ENCODE measurements at regions not wholly inside any gene's neighbourhood (a gene's known extent, or its start where the extent isn't known, plus 50 kb on each side); places are given as distances from the start of the nearest gene placed in this dataset.
A peak's percentile ranks its signal among the peaks of the same experiment; 100 is the strongest.

DNA sequence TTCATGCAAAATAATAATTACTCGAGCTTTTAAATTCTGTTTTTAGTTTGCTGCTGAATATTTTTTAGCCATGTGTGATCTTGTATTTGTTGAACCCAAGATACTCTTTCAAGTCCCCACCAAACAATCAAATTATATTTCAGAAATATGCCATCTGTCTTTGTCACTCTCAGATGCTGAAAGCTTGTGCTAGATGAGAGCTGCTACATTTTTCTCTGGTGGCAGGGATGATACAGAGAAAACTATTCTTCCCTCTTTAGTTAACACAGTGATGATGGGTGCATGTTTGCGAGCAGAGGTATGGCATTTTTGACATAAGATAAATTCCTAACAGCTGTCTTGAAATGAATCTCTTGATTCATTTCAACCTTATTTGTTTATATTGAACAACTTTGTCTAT is 100.6 kb upstream of the NPHP3 start:
- no peak for DNase-seq (ENCODE audit: low read depth)

GRCh38 chr3:132822266-132822665 is 100.1 kb upstream of the NPHP3 start:
- no peak for DNase-seq (ENCODE audit: low read depth)

- no peak for DNase-seq (ENCODE audit: low read depth)
Observed at GRCh38 chr3:132821314-132821713, 99.1 kb upstream of the NPHP3 start.

- DNase-seq (ENCODE audit: low read depth), result no peak
Observed at GRCh38 chr3:132818251-132818650, 96.0 kb upstream of the NPHP3 start.

- no peak for DNase-seq (ENCODE audit: low read depth)
Observed at GRCh38 chr3:132817646-132818177, 95.5 kb upstream of the NPHP3 start.

GRCh38 chr3:132805071-132805470 is 82.9 kb upstream of the NPHP3 start:
- no peak for DNase-seq (ENCODE audit: low read depth)

GRCh38 chr3:132804498-132804897 is 82.3 kb upstream of the NPHP3 start:
- DNase-seq (ENCODE audit: low read depth), result no peak

DNA sequence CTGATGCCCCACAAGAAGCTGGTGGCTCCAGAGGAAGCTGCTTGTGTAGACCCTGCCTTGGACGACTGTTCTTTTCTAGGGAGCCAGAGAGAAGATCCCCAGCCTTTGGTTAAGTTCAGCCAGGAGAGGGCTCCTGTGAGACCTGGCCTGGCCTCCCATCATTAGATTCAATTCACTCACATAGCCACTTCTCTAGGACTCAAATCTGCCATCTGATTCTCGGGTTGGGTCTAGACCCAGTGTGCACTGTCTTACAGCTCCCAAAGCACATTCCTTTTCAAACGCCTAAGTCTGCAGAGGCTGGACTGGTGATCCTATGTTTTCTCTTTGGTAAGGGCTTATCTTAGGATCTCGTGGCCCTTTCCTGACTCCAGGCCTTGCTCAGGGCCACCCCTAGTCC is 81.7 kb upstream of the NPHP3 start:
- no peak for DNase-seq (ENCODE audit: low read depth)

DNA sequence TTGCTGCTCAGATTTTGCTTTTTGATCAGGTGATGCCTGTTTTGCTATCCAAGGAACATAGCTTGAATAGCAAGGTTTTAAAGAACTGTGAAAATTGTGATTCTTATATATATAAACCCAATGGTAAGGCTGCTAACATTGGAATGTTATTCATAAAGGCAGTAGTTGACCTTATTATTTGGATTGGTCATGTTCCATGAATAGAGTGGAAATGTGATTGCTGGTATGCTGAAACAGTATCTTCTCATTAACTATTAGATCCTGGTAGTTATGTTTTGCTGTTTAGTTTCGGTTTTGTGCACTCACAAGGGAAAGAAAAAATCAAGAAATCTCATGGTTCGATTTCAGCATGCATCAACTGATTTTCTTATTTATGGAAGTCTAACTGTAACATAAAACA is 78.7 kb upstream of the NPHP3 start:
- DNase-seq (ENCODE audit: low read depth), result no peak

GRCh38 chr3:132790806-132791205 is 68.6 kb upstream of the NPHP3 start:
- DNase-seq (ENCODE audit: low read depth), result no peak

- DNase-seq (ENCODE audit: low read depth), result no peak
Observed at GRCh38 chr3:132789959-132790358, 67.8 kb upstream of the NPHP3 start.

DNA sequence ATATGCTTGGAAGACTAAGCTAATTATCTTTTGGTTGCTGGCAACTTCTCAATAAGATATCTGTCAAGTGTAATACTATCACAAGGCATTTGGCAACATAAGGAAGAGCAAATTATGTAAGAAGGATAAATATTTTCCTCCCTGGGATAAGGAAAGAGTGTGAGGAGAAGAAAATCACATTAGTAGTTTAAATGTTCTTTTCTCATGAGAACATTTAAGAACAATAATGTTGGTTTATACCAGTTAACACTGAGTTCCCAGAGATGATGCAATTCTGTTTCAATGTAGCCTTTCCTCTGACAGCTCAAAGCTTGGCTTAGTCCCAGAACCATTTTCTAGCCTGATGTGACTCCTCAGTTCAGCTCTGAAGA is 66.1 kb upstream of the NPHP3 start:
- DNase-seq (ENCODE audit: low read depth), result no peak

- DNase-seq (ENCODE audit: low read depth), result no peak
Observed at GRCh38 chr3:132787616-132788300, 65.5 kb upstream of the NPHP3 start.

DNA sequence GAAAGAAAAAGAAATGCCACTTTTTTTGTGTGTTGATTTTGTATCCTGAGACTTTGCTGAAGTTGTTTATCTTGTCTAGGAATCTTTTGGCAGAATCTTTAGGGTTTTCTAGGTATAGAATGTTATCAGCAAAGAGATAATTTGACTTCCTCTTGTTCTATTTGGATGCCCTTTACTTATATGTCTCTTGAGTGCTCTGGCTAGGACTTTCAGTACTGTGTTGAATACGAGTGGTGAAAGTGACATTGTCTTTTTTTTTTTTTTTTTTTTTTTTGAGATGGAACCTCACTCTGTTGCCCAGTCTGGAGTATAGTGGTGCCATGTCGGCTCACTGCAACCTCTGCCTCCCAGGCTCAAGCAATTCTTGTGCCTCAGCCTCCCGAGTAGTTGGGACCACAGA is 64.7 kb upstream of the NPHP3 start:
- no peak for DNase-seq (ENCODE audit: low read depth)

DNA sequence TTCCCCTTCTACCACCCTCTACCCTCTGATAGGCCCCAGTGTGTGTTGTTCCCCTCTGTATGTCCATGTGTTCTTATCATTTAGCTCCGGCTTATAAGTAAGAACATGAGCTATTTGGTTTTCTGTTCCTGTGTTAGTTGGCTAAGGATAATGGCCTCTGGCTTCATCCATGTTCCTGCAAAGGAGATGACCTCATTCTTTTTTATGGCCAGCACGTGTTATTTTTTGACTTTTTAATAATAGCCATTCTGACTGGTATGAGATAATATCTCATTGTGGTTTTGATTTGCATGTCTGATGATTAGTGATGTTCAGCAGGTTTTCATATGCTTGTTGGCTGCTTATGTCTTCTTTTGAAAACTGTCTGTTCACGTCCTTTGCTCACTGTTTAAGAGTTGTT is 63.1 kb upstream of the NPHP3 start:
- DNase-seq (ENCODE audit: low read depth), result no peak

DNA sequence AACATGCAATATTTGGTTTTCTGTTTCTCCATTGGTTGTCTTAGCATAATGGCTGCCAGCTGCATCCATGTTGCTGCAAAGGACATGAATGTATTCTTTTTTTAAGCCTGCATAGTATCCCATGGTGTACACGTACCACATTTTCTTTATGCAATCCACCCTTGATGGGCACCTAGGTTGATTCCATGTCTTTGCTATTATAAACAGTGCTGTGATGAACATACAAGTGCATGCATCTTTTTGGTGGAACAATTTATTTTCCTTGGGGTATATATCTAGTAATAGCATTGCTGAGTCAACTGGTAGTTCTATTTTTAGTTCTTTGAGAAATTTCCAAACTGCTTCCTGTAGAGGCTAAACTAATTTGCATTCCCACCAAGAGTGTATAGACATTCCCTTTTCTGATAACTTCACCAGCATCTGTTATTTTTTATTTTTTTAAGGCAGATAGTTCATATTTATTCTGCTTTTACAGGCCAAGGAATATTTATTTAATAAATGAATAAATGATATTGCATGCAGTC is 62.4 kb upstream of the NPHP3 start:
- DNase-seq (ENCODE audit: low read depth), result no peak

DNA sequence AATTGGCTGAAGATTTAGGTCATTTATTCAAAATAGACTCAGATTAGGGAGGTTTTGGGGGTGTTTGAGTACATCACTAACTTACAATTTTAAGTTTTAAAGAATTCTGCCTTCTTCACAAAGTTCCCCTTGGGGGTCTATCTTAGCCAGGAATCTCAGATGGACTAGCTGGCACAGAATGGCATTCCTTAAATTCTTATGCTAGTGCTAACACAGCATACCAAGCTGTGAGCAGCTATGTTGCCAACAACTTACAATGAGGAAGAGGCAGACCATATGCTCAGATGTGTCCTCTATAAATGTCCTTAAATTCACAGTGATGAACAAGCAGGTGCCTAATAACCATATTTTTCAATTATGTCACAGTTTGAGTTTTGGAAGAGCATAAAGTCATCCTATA is 60.9 kb upstream of the NPHP3 start:
- DNase-seq (ENCODE audit: low read depth), result no peak

DNA sequence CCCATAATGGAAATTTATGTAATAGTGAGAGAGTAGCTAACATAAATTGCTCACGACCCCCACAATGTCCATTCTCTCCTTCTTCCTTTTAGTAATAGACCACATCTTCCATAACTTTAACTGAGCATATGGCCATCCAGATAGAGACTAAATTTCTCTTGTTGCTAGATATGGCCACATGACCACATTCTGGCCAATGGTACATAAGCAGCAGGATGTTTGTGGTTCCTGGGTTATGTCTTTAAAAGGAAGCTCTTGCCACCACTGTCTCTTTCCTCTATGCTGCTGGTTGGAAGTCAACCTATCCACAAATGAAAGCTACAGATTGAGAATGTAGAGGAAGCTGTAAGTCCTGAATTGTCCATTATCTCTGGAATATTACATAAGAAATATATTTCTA is 59.7 kb upstream of the NPHP3 start:
- no peak for DNase-seq (ENCODE audit: low read depth)

DNA sequence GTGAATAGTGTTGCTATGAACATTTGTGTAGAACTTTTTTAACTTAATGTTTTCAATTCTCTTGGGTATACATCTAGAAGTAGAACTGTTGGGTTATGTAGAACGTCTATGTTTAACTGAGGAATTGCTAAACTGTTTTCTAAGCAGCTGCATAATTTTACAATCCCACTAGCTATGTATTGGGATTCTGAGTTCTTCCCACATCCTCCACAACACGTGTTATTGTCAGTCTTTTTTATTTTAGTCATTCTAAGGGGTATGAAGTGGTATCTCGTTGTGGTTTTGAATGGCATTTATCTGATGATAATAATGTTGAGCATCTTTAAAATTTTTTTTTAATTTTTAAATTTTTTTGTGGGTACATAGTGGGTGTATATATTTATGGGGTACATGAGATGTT is 55.0 kb upstream of the NPHP3 start:
- no peak for DNase-seq (ENCODE audit: low read depth)

GRCh38 chr3:132773071-132773619 is 50.9 kb upstream of the NPHP3 start:
- DNase-seq (ENCODE audit: low read depth), result peak; percentile 9

- no peak for DNase-seq (ENCODE audit: low read depth)
Observed at GRCh38 chr3:132772252-132772651, 50.0 kb upstream of the NPHP3 start.

All from Daoy (cell line).